A549 (cell line): ENCODE measurements at regions not wholly inside any gene's neighbourhood (a gene's known extent, or its start where the extent isn't known, plus 50 kb on each side); places are given as distances from the start of the nearest gene placed in this dataset.

ENCODE experiments used
- ATAC-seq, 2 experiments: fragments of 200-7000 bp in 1 of 2; fragments of >200 bp in 1 of 2; cut with Nextera tagmentation in 1 of 2; cut with Tn5 transposase in 1 of 2; 3 replicates each; pipeline versions ENCODE4 v1.8.0 to v1.9.1; 2018 to 2020; ENCODE audit warnings: mild to moderate bottlenecking in 1 of 2, moderate library complexity in 1 of 2
- CTCF ChIA-PET: fragments of 300-600 bp; sonication (Branson Sonifier 250); formaldehyde crosslinking; extraction: SDS; loops from one replicate; lab custom pipeline; 2021; ENCODE audit warnings: antibody characterized with exemption, inconsistent platforms; lab: Yijun Ruan, JAX
- POLR2A ChIA-PET: fragments of 350-600 bp; formaldehyde crosslinking; extraction: SDS; loops from one replicate; lab custom pipeline; 2021; ENCODE audit warnings: antibody characterized with exemption, inconsistent platforms; lab: Yijun Ruan, JAX
- DNase-seq, 2 experiments: peaks; one replicate each; pipeline versions ENCODE4 v3.0.0 to v3.0.0-alpha.2; 2011 to 2016; ENCODE audit warnings: low read depth in 1 of 2, low spot score in 1 of 2
- FAIRE-seq: peaks from 2 replicates; lab custom pipeline; 2011; peaks lifted over from hg19 to GRCh38; lab: Jason Lieb, UNC
- H3K27ac ChIP-seq, 2 experiments: fragments of >200 bp; sonication (Bioruptor Twin); formaldehyde crosslinking; 3 replicates each; pipeline ENCODE4 v1.5.1; 2016 to 2017
- H3K4me1 ChIP-seq: fragments of >200 bp; sonication (Bioruptor Twin); formaldehyde crosslinking; 3 replicates; pipeline ENCODE4 v1.6.1; 2016
- H3K4me2 ChIP-seq: fragments of >200 bp; sonication (Bioruptor Twin); formaldehyde crosslinking; 3 replicates; pipeline ENCODE4 v1.6.1; 2016
- H3K4me3 ChIP-seq: fragments of >200 bp; sonication (Bioruptor Twin); formaldehyde crosslinking; 3 replicates; pipeline ENCODE4 v1.5.1; 2016
- H3K9me3 ChIP-seq: fragments of >200 bp; sonication (Bioruptor Twin); formaldehyde crosslinking; 3 replicates; pipeline ENCODE4 v1.6.1; 2016
- BHLHE40 ChIP-seq: IDR thresholded peaks from 2 replicates; pipeline ENCODE4 v1.6.1; 2012; ENCODE audit warnings: low read depth, low read length, inconsistent platforms
- CEBPB ChIP-seq, 2 experiments: fragments of >200 bp in 1 of 2; sonication (Bioruptor Twin) in 1 of 2; formaldehyde crosslinking in 1 of 2; IDR thresholded peaks; 2 replicates each; pipeline ENCODE4 v1.6.1; 2012 to 2016
- CHD2 ChIP-seq: fragments of 150-350 bp; IDR thresholded peaks from 2 replicates; pipeline ENCODE4 v1.6.1; 2014; ENCODE audit warnings: low read length; ENCODE audit not compliant: partially characterized antibody
- CHD4 ChIP-seq: fragments of 200-600 bp; sonication (generic); IDR thresholded peaks from 2 replicates; pipeline ENCODE4 v1.6.1; 2016; ENCODE audit warnings: antibody characterized with exemption, mild to moderate bottlenecking, borderline replicate concordance
- ESRRA ChIP-seq: fragments of 150-350 bp; IDR thresholded peaks from 2 replicates; pipeline ENCODE4 v1.6.1; 2014; ENCODE audit warnings: mild to moderate bottlenecking, low read length, borderline replicate concordance
- FOSB ChIP-seq: fragments of 250-450 bp; sonication (Bioruptor Pico); IDR thresholded peaks from 2 replicates; pipeline ENCODE4 v1.5.0; 2020; ENCODE audit warnings: mild to moderate bottlenecking, moderate library complexity
- HDAC2 ChIP-seq: fragments of 200-600 bp; sonication (generic); IDR thresholded peaks from 2 replicates; pipeline ENCODE4 v1.6.1; 2016
- HEYL ChIP-seq: fragments of 250-450 bp; sonication (Bioruptor Pico); IDR thresholded peaks from 2 replicates; pipeline ENCODE4 v1.8.0; 2021; ENCODE audit warnings: mild to moderate bottlenecking, moderate library complexity
- HOXA7 ChIP-seq: fragments of 250-450 bp; sonication (Bioruptor Pico); IDR thresholded peaks from 2 replicates; pipeline ENCODE4 v1.5.0; 2020; ENCODE audit warnings: mild to moderate bottlenecking, moderate library complexity
- HOXB13 ChIP-seq: fragments of 250-450 bp; sonication (Bioruptor Pico); IDR thresholded peaks from 2 replicates; pipeline ENCODE4 v1.5.0; 2020; ENCODE audit warnings: low read depth, mild to moderate bottlenecking, moderate library complexity
- HOXB5 ChIP-seq: fragments of 250-450 bp; sonication (Bioruptor Pico); IDR thresholded peaks from 2 replicates; pipeline ENCODE4 v1.5.0; 2020; ENCODE audit warnings: mild to moderate bottlenecking, moderate library complexity
- JUN ChIP-seq, 2 experiments: fragments of >200 bp; sonication (Bioruptor Twin); formaldehyde crosslinking; IDR thresholded peaks; 2 replicates in 1 of 2; 3 replicates in 1 of 2; pipeline ENCODE4 v1.6.1; 2016 to 2017
- KDM5A ChIP-seq: fragments of 200-600 bp; sonication (generic); IDR thresholded peaks from 2 replicates; pipeline ENCODE4 v1.6.1; 2016; ENCODE audit warnings: antibody characterized with exemption, mild to moderate bottlenecking
- MAFK ChIP-seq: fragments of 450-650 bp; IDR thresholded peaks from 2 replicates; pipeline ENCODE4 v1.6.1; 2014; ENCODE audit not compliant: partially characterized antibody
- MAZ ChIP-seq: fragments of 150-350 bp; IDR thresholded peaks from 2 replicates; pipeline ENCODE4 v1.6.1; 2014; ENCODE audit warnings: antibody characterized with exemption, low read depth, low read length, borderline replicate concordance
- NFE2L2 ChIP-seq: fragments of 150-350 bp; conservative IDR thresholded peaks from 2 replicates; pipeline ENCODE4 v1.6.1; 2014; ENCODE audit warnings: low read length
- NPAS2 ChIP-seq: fragments of 250-450 bp; sonication (Bioruptor Pico); IDR thresholded peaks from 2 replicates; pipeline ENCODE4 v1.8.0; 2022; ENCODE audit warnings: mild to moderate bottlenecking, moderate library complexity, borderline replicate concordance
- NR3C1 ChIP-seq: fragments of >200 bp; sonication (Bioruptor Twin); formaldehyde crosslinking; IDR thresholded peaks from 3 replicates; pipeline ENCODE4 v1.6.1; 2017
- POLR2A ChIP-seq: IDR thresholded peaks from 2 replicates; pipeline ENCODE4 v1.6.1; 2012; ENCODE audit warnings: mild to moderate bottlenecking, low read length
- RCOR1 ChIP-seq: fragments of 150-350 bp; IDR thresholded peaks from 2 replicates; pipeline ENCODE4 v1.6.1; 2014; ENCODE audit warnings: antibody characterized with exemption, low read length, low read depth
- TFCP2L1 ChIP-seq: fragments of 250-450 bp; sonication (Bioruptor Pico); IDR thresholded peaks from 2 replicates; pipeline ENCODE4 v1.5.0; 2021; ENCODE audit warnings: mild to moderate bottlenecking
- TP53 ChIP-seq: fragments of 250-450 bp; sonication (Bioruptor Pico); IDR thresholded peaks from 2 replicates; pipeline ENCODE4 v1.5.0; 2021; ENCODE audit warnings: mild to moderate bottlenecking, moderate library complexity
- ZC3H11A ChIP-seq: fragments of 450-650 bp; IDR thresholded peaks from 2 replicates; pipeline ENCODE4 v1.6.1; 2014; ENCODE audit warnings: antibody characterized with exemption, mild to moderate bottlenecking
- ZFP36 ChIP-seq: fragments of 450-650 bp; IDR thresholded peaks from 2 replicates; pipeline ENCODE4 v1.6.1; 2014; ENCODE audit warnings: borderline replicate concordance; ENCODE audit not compliant: partially characterized antibody
- ZSCAN20 ChIP-seq: fragments of 250-450 bp; sonication (Bioruptor Pico); IDR thresholded peaks from 2 replicates; pipeline ENCODE4 v1.8.0; 2022; ENCODE audit warnings: mild to moderate bottlenecking, moderate library complexity
- WGBS: methylation state at CpG from one replicate; pipeline ENCODE4 v1.1.6; 2017; ENCODE audit errors: missing lambda C conversion rate; 5-methylcytosine and 5-hydroxymethylcytosine counted together
- TF ChIP-seq, protein P1 (sequence below): IDR thresholded peaks from 2 replicates; pipeline ENCODE4 v1.6.1; 2012
- TF ChIP-seq, protein P2 (sequence below): fragments of 200-600 bp; sonication (generic); IDR thresholded peaks from 2 replicates; pipeline ENCODE4 v1.6.1; 2016; ENCODE audit warnings: antibody characterized with exemption, mild to moderate bottlenecking, moderate library complexity

DNA sequence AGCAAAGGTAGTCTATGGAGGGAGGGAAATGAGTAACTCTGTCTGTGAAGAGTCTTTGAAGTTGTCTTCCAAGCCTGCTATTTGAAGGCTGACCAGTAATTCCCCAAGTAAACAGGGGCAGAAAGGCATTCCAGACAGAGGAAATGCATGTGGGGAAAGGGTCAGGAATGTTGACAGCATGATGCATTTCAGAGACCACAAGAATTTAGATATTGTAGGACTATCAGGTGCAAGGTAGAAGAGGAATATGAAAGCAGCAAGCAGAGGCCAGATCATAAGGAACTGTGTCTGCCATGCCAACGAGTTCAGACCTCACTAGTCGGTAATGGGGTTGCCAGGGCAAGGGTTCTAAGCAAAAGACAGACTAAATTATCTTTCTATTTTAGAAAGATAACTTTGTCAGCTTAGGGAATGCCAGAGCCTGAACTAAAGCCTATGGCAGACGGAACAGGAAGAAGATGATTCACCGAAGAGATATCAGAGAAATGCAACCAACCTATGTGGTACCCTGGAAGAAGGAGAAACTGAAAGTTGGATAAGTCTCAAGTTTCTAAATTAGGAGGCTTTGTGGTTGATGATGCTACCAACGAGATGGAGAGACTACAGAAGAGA lies 327.0 kb upstream of the RORA start:
- no peaks in the 10 kb centered on the region for H3K9me3 ChIP-seq
- WGBS, result 0% methylated on average over 5 of the region's 5 CpGs
- H3K4me1 ChIP-seq, result no peaks in the 10 kb centered on the region
- H3K27ac ChIP-seq, result no peak overlapping the region
- no peak overlapping the region for H3K4me3 ChIP-seq
- TF ChIP-seq CHD2, result no peak
- TF ChIP-seq, protein P1, sequence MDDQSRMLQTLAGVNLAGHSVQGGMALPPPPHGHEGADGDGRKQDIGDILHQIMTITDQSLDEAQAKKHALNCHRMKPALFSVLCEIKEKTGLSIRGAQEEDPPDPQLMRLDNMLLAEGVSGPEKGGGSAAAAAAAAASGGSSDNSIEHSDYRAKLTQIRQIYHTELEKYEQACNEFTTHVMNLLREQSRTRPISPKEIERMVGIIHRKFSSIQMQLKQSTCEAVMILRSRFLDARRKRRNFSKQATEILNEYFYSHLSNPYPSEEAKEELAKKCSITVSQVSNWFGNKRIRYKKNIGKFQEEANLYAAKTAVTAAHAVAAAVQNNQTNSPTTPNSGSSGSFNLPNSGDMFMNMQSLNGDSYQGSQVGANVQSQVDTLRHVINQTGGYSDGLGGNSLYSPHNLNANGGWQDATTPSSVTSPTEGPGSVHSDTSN, result no peak
- no peak for TF ChIP-seq TFCP2L1 (CRISPR knock-in tag)
- TF ChIP-seq FOSB (CRISPR knock-in tag), result no peak
- no peak for TF ChIP-seq ZC3H11A
- no peak for TF ChIP-seq KDM5A
- no peak for TF ChIP-seq HDAC2
- TF ChIP-seq MAZ, result no peak
- no peak for TF ChIP-seq NPAS2 (CRISPR knock-in tag)
- no peak for TF ChIP-seq CHD4
- no peak for TF ChIP-seq CEBPB (IDR thresholded peaks at IDR 0.05)
- TF ChIP-seq JUN (IDR thresholded peaks at IDR 0.05), result no peak
- no peak for TF ChIP-seq ESRRA
- TF ChIP-seq TP53, result no peak
- TF ChIP-seq ZSCAN20 (CRISPR knock-in tag), result no peak
- no peak for TF ChIP-seq RCOR1
- no peak for TF ChIP-seq ZFP36
- no peak overlapping the region for H3K4me2 ChIP-seq
- ChIA-PET CTCF (no interaction called here), POLR2A (no interaction called here)
- DNase-seq, result no peak
- FAIRE-seq, result no peak
- ATAC-seq, result 0 out of 6 replicates have a peak, but pooled peaks of 1 of the 2 experiments have one; percentile 33

DNA sequence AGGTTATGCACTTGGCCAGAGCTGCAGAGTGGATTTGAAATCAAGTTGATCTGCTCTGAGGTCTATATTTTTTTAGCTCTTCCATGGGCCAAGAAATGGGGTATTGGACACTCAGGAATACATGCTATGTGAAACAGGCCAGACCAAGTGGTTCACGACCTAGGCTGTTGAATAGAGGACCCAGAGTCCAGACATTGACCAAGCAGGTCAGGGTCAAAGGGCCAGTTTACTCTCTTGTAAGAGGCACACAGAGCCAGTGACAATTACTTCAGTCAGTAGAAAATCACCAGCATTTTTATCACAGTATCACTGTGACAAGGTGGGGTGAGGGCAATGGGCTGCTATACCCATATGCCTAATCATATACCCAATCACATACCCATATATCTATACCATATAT lies 320.6 kb upstream of the RORA start:
- H3K27ac ChIP-seq, result no peak overlapping the region
- POLR2A ChIA-PET, result no interaction called here
- no peak for ATAC-seq
- H3K4me1 ChIP-seq, result no peaks in the 10 kb centered on the region
- H3K4me3 ChIP-seq, result no peak overlapping the region
- CTCF ChIA-PET, result interaction anchor here (1.6 kb wide), 1 partner anchor 19 kb away, joined by 5 read pairs; no protein-coding TSS in a partner anchor
- no peak for DNase-seq
- FAIRE-seq, result no peak
- H3K9me3 ChIP-seq, result no peaks in the 10 kb centered on the region
- WGBS, result 0% methylated on average over 1 of the region's 1 CpG
- TF ChIP-seq HOXB5 (CRISPR knock-in tag) (no peak), HOXB13 (CRISPR knock-in tag) (no peak), NFE2L2 (no peak), NR3C1 (no peak), BHLHE40 (no peak), HOXA7 (CRISPR knock-in tag) (no peak), CEBPB (IDR thresholded peaks at IDR 0.05) (no peak), HEYL (CRISPR knock-in tag) (no peak), POLR2A (no peak), MAZ (no peak)
- H3K4me2 ChIP-seq, result no peak overlapping the region

DNA sequence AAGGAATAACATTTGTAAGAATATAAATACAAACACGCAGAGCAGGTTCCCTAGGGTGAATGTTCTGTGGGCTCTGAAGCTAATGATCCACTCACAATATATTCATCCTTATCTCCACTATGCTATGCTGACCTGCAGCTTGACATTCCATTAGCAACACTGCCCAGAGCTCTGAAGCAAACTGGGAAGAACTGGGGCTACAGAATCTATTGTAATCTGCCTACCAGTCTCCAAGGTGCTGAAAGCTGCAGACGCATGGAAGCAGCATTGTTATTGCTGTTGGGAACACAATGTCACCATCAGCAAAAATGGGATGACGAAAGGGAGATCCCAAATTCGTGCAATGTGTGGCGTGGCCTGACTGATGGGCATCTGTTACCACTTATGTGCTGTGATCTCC lies 316.7 kb upstream of the RORA start:
- CTCF ChIA-PET, result interaction anchor here (1.5 kb wide), 1 partner anchor 77 kb away, joined by 3 read pairs; no protein-coding TSS in a partner anchor
- TF ChIP-seq, protein P2, sequence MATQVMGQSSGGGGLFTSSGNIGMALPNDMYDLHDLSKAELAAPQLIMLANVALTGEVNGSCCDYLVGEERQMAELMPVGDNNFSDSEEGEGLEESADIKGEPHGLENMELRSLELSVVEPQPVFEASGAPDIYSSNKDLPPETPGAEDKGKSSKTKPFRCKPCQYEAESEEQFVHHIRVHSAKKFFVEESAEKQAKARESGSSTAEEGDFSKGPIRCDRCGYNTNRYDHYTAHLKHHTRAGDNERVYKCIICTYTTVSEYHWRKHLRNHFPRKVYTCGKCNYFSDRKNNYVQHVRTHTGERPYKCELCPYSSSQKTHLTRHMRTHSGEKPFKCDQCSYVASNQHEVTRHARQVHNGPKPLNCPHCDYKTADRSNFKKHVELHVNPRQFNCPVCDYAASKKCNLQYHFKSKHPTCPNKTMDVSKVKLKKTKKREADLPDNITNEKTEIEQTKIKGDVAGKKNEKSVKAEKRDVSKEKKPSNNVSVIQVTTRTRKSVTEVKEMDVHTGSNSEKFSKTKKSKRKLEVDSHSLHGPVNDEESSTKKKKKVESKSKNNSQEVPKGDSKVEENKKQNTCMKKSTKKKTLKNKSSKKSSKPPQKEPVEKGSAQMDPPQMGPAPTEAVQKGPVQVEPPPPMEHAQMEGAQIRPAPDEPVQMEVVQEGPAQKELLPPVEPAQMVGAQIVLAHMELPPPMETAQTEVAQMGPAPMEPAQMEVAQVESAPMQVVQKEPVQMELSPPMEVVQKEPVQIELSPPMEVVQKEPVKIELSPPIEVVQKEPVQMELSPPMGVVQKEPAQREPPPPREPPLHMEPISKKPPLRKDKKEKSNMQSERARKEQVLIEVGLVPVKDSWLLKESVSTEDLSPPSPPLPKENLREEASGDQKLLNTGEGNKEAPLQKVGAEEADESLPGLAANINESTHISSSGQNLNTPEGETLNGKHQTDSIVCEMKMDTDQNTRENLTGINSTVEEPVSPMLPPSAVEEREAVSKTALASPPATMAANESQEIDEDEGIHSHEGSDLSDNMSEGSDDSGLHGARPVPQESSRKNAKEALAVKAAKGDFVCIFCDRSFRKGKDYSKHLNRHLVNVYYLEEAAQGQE, result 0 out of 2 replicates have a peak, but pooled peaks have one; percentile 21
- TF ChIP-seq CEBPB (IDR thresholded peaks at IDR 0.05), result no peak
- peak; percentile 12 for TF ChIP-seq MAFK
- POLR2A ChIA-PET, result no interaction called here
- no peak overlapping the region for H3K4me3 ChIP-seq
- 20% methylated on average over 5 of the region's 5 CpGs for WGBS
- no peak overlapping the region for H3K4me2 ChIP-seq
- no peaks in the 10 kb centered on the region for H3K9me3 ChIP-seq
- no peaks in the 10 kb centered on the region for H3K4me1 ChIP-seq
- no peak overlapping the region for H3K27ac ChIP-seq
- DNase-seq, result no peak
- no peak for ATAC-seq
- no peak for FAIRE-seq
